Trophoblast cell (in vitro differentiated cells and primary cell): ENCODE measurements at regions not wholly inside any gene's neighbourhood (a gene's known extent, or its start where the extent isn't known, plus 50 kb on each side); places are given as distances from the start of the nearest gene placed in this dataset.

Experiments
- DNase-seq, 2 donors: peaks; one replicate each; pipeline ENCODE4 v3.0.0-alpha.2; 2016
- H2AFZ ChIP-seq: 2 replicates; pipeline ENCODE4 v1.6.1; 2013; ENCODE audit warnings: low read length, moderate library complexity, mild to moderate bottlenecking; ENCODE audit not compliant: insufficient read depth, poor library complexity
- H2AK5ac ChIP-seq: 2 replicates; pipeline ENCODE4 v1.6.1; 2013; ENCODE audit warnings: mild to moderate bottlenecking, low read length
- H2BK120ac ChIP-seq: 2 replicates; pipeline ENCODE4 v1.6.1; 2013; ENCODE audit warnings: low read length, mild to moderate bottlenecking, moderate library complexity; ENCODE audit not compliant: insufficient read depth, poor library complexity
- H2BK12ac ChIP-seq: 2 replicates; pipeline ENCODE4 v1.6.1; 2013; ENCODE audit warnings: mild to moderate bottlenecking, low read length, moderate library complexity
- H2BK5ac ChIP-seq: 2 replicates; pipeline ENCODE4 v1.6.1; 2013; ENCODE audit warnings: low read length, low read depth, moderate library complexity, mild to moderate bottlenecking; ENCODE audit not compliant: poor library complexity
- H3K14ac ChIP-seq: 2 replicates; pipeline ENCODE4 v1.6.1; 2013; ENCODE audit warnings: mild to moderate bottlenecking, low read length
- H3K18ac ChIP-seq: 2 replicates; pipeline ENCODE4 v1.6.1; 2013; ENCODE audit warnings: mild to moderate bottlenecking, low read length
- H3K23ac ChIP-seq: 2 replicates; pipeline ENCODE4 v1.6.1; 2013; ENCODE audit warnings: low read length
- H3K27ac ChIP-seq: 2 replicates; pipeline ENCODE4 v1.5.1; 2013; ENCODE audit warnings: low read depth, mild to moderate bottlenecking, inconsistent platforms, low read length, moderate library complexity
- H3K27me3 ChIP-seq: 2 replicates; pipeline ENCODE4 v1.6.1; 2013; ENCODE audit warnings: inconsistent platforms, mild to moderate bottlenecking, low read length, moderate library complexity; ENCODE audit not compliant: insufficient read depth
- H3K36me3 ChIP-seq, 2 experiments: 1 replicate in 1 of 2; 2 replicates in 1 of 2; pipeline ENCODE4 v1.6.1; 2013; ENCODE audit warnings: low read length in 2 of 2, mild to moderate bottlenecking in 2 of 2, moderate library complexity in 1 of 2; ENCODE audit not compliant: insufficient read depth in 2 of 2, control insufficient read depth in 1 of 2
- H3K4ac ChIP-seq: 2 replicates; pipeline ENCODE4 v1.6.1; 2013; ENCODE audit warnings: low read depth, mild to moderate bottlenecking, low read length, moderate library complexity
- H3K4me1 ChIP-seq, 2 experiments: 1 replicate in 1 of 2; 2 replicates in 1 of 2; pipeline ENCODE4 v1.6.1; 2013; ENCODE audit warnings: low read length in 2 of 2, mild to moderate bottlenecking in 2 of 2, moderate library complexity in 1 of 2; ENCODE audit not compliant: insufficient read depth in 2 of 2, control insufficient read depth in 1 of 2
- H3K4me2 ChIP-seq: 2 replicates; pipeline ENCODE4 v1.6.1; 2013; ENCODE audit warnings: inconsistent platforms, mild to moderate bottlenecking, low read length, moderate library complexity
- H3K4me3 ChIP-seq: 2 replicates; pipeline ENCODE4 v1.5.1; 2013; ENCODE audit warnings: mild to moderate bottlenecking, low read depth, low read length, inconsistent platforms
- H3K79me1 ChIP-seq: one replicate; pipeline ENCODE4 v1.6.1; 2013; ENCODE audit warnings: low read length
- H3K79me2 ChIP-seq: 2 replicates; pipeline ENCODE4 v1.6.1; 2013; ENCODE audit warnings: low read length, mild to moderate bottlenecking; ENCODE audit not compliant: control insufficient read depth, insufficient read depth, poor library complexity
- H3K9ac ChIP-seq: 2 replicates; pipeline ENCODE4 v1.6.1; 2013; ENCODE audit warnings: mild to moderate bottlenecking, low read length
- H3K9me3 ChIP-seq: 2 replicates; pipeline ENCODE4 v1.6.1; 2013; ENCODE audit warnings: low read depth, mild to moderate bottlenecking, control low read depth, inconsistent platforms, low read length; ENCODE audit not compliant: insufficient read depth
- H4K12ac ChIP-seq: 2 replicates; pipeline ENCODE4 v1.6.1; 2013; ENCODE audit warnings: low read depth, mild to moderate bottlenecking, low read length, moderate library complexity
- H4K8ac ChIP-seq: 2 replicates; pipeline ENCODE4 v1.6.1; 2013; ENCODE audit warnings: low read depth, mild to moderate bottlenecking, low read length, moderate library complexity
- H4K91ac ChIP-seq: one replicate; pipeline ENCODE4 v1.6.1; 2013; ENCODE audit warnings: low read depth, mild to moderate bottlenecking, low read length, moderate library complexity
- WGBS: extraction: QIAGEN DNeasy Blood & Tissue Kit; methylation state at CpG from one replicate; pipeline ENCODE4 v1.1.7; 2013; ENCODE audit warnings: missing lambda C conversion rate; ENCODE audit not compliant: insufficient read length, insufficient coverage; ENCODE audit errors: extremely low coverage; 5-methylcytosine and 5-hydroxymethylcytosine counted together

DNA sequence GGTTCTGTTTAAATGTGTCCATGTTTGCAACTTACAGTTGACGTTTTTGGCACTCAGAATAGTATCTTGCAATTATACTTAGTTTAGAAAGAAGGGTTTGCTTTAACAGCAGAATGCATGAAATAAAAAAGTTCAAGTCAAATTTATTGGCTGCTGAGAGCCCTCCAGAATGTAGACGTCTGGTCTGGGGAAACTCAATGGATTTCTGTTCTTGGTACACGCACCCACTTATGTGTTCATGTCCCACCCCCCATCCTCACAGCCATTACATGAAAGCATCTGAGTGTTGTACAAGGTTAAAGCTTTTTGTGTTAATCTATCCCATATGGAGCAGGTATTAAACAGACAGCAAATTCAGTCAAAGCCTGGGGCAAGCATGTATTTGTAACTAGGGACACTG lies 219.5 kb downstream of the SOX11 start:
- H3K79me2 ChIP-seq = no peaks in the 10 kb centered on the region
- no peak overlapping the region for H3K18ac ChIP-seq
- no peak overlapping the region for H3K9ac ChIP-seq
- H2BK120ac ChIP-seq = no peak overlapping the region
- no peak overlapping the region for H2BK5ac ChIP-seq
- H3K4me2 ChIP-seq = no peak overlapping the region
- no peaks in the 10 kb centered on the region for H3K27me3 ChIP-seq
- no CpG with 5 or more reads among the region's 3 CpGs for WGBS
- H2BK12ac ChIP-seq = no peak overlapping the region
- DNase-seq = no peak
- H4K12ac ChIP-seq = no peak overlapping the region
- no peak overlapping the region for H3K27ac ChIP-seq
- peaks cover 5 to 6% of the 10 kb centered on the region in 2 experiments for H3K4me1 ChIP-seq
- no peaks in the 10 kb centered on the region for H3K9me3 ChIP-seq
- H4K8ac ChIP-seq = no peak overlapping the region
- H3K79me1 ChIP-seq = peaks cover 5% of the 10 kb centered on the region
- H3K4ac ChIP-seq = no peak overlapping the region
- H3K36me3 ChIP-seq = no peaks in the 10 kb centered on the region
- H3K4me3 ChIP-seq = no peak overlapping the region
- no peak overlapping the region for H4K91ac ChIP-seq
- no peak overlapping the region for H3K14ac ChIP-seq
- no peak overlapping the region for H3K23ac ChIP-seq
- no peak overlapping the region for H2AK5ac ChIP-seq
- no peak overlapping the region for H2AFZ ChIP-seq

DNA sequence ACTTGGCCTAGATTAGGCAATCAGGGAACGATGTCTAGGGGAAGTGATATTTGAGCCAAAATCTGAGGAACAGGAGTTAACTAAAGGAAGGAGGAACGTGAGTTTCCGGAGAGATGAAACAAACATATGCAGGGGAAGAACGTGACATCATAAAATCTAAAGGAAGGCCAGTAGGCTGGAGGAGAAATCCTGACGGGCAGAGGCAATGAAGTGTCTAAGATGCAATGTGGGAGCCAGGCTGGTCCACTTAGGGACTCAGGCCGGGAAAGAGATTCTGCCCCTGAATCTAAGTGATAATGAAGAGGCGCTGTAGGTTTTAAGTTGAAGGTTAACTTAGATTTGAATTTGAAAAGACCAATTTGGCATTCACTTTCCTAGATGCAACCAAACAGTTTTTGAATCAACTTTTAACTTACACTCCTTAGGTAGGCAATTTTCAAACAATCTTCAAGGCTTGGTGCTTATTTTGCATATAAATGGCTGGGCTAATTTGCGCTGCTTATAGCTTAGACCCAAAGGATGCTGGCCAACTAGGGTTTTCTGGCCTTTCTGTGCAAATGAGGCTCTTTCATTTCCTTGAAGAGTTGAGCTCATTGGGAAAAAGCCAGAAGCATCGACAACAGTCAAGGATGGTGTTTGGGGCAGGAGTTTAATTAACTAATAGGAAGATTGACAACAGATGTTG lies 221.7 kb downstream of the SOX11 start:
- Histone ChIP-seq H4K91ac (no peak overlapping the region), H2BK5ac (no peak overlapping the region), H3K9me3 (no peaks in the 10 kb centered on the region), H3K9ac (no peak overlapping the region), H4K12ac (no peak overlapping the region), H2AK5ac (no peak overlapping the region), H2BK12ac (no peak overlapping the region), H3K18ac (no peak overlapping the region), H3K36me3 (no peaks in the 10 kb centered on the region), H3K79me2 (no peaks in the 10 kb centered on the region), H3K23ac (no peak overlapping the region), H2AFZ (no peak overlapping the region), H4K8ac (no peak overlapping the region), H3K4ac (no peak overlapping the region), H3K27ac (no peak overlapping the region), H3K4me3 (no peak overlapping the region), H3K27me3 (no peaks in the 10 kb centered on the region), H3K4me2 (no peak overlapping the region), H3K4me1 (peaks cover 5 to 6% of the 10 kb centered on the region in 2 experiments), H2BK120ac (no peak overlapping the region), H3K14ac (no peak overlapping the region), H3K79me1 (peaks cover 5% of the 10 kb centered on the region)
- DNase-seq = no peak
- no CpG with 5 or more reads among the region's 9 CpGs for WGBS

GRCh38 chr2:5914811-5915611 lies 222.8 kb downstream of the SOX11 start:
- Histone ChIP-seq H3K23ac (no peak overlapping the region), H3K18ac (no peak overlapping the region), H2BK12ac (no peak overlapping the region), H4K8ac (no peak overlapping the region), H4K91ac (no peak overlapping the region), H3K9me3 (no peaks in the 10 kb centered on the region), H2AFZ (no peak overlapping the region), H3K4me1 (peaks cover 5 to 6% of the 10 kb centered on the region in 2 experiments), H3K79me1 (peaks cover 5% of the 10 kb centered on the region), H3K36me3 (no peaks in the 10 kb centered on the region), H3K79me2 (no peaks in the 10 kb centered on the region), H3K4me3 (no peak overlapping the region), H2BK120ac (no peak overlapping the region), H3K27me3 (no peaks in the 10 kb centered on the region), H3K4me2 (no peak overlapping the region), H3K14ac (no peak overlapping the region), H4K12ac (no peak overlapping the region), H3K9ac (no peak overlapping the region), H3K4ac (no peak overlapping the region), H3K27ac (peak overlapping the region; percentile 48), H2BK5ac (no peak overlapping the region), H2AK5ac (no peak overlapping the region)
- WGBS = no CpG with 5 or more reads among the region's 7 CpGs
- DNase-seq = no peak

GRCh38 chr2:5915881-5916310 lies 223.7 kb downstream of the SOX11 start:
- H3K79me2 ChIP-seq = no peaks in the 10 kb centered on the region
- no CpG with 5 or more reads among the region's 4 CpGs for WGBS
- H3K4me2 ChIP-seq = no peak overlapping the region
- no peak overlapping the region for H2AFZ ChIP-seq
- H3K9me3 ChIP-seq = no peaks in the 10 kb centered on the region
- peak overlapping the region; percentile 25 for H2BK12ac ChIP-seq
- no peak overlapping the region for H4K8ac ChIP-seq
- no peak overlapping the region for H4K12ac ChIP-seq
- no peak overlapping the region for H3K23ac ChIP-seq
- H4K91ac ChIP-seq = peak overlapping the region; percentile 13
- no peak overlapping the region for H2BK5ac ChIP-seq
- H3K36me3 ChIP-seq = no peaks in the 10 kb centered on the region
- peaks cover 5% of the 10 kb centered on the region for H3K79me1 ChIP-seq
- peak overlapping the region; percentile 16 for H3K14ac ChIP-seq
- H2BK120ac ChIP-seq = no peak overlapping the region
- peak overlapping the region; percentile 6 for H3K27ac ChIP-seq
- DNase-seq = peak; percentile 41 to 63
- H3K4me1 ChIP-seq = peaks cover 5 to 6% of the 10 kb centered on the region in 2 experiments
- peak overlapping the region; percentile 58 for H3K18ac ChIP-seq
- no peak overlapping the region for H3K9ac ChIP-seq
- H3K4ac ChIP-seq = no peak overlapping the region
- H3K27me3 ChIP-seq = no peaks in the 10 kb centered on the region
- H3K4me3 ChIP-seq = no peak overlapping the region
- H2AK5ac ChIP-seq = no peak overlapping the region
